CD1c-positive myeloid dendritic cell (primary cell): ENCODE measurements at regions not wholly inside any gene's neighbourhood (a gene's known extent, or its start where the extent isn't known, plus 50 kb on each side); places are given as distances from the start of the nearest gene placed in this dataset.

Experiments used
- DNase-seq: peaks from one replicate; pipeline ENCODE4 v3.0.0-alpha.2; 2016; ENCODE audit errors: extremely low spot score

- DNase-seq = no peak
These were observed 145.6 kb upstream of the GALNT17 start for GRCh38 chr7:70986297-70986696.

- DNase-seq = no peak
These were observed 137.8 kb upstream of the GALNT17 start for GRCh38 chr7:70994176-70994575.

DNA sequence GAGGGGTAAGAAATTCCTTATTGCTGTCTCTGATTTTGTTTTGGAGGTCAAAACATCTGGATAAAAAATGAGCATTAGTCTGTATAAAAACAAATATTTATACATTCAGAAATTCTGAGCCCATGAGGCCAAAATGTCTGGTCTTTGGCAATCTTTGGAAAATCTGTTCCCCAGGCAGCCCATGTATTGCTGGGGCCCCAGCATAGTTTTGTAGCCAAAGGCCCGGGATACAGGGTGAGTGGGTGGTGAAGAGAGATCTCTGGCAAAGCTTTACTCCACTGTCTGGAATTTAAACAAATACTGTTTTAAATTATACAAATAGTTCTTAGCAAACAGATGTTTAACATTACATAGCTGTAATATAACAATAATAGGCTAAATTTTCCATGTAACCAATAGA lies 134.7 kb upstream of the GALNT17 start:
- no peak for DNase-seq

DNA sequence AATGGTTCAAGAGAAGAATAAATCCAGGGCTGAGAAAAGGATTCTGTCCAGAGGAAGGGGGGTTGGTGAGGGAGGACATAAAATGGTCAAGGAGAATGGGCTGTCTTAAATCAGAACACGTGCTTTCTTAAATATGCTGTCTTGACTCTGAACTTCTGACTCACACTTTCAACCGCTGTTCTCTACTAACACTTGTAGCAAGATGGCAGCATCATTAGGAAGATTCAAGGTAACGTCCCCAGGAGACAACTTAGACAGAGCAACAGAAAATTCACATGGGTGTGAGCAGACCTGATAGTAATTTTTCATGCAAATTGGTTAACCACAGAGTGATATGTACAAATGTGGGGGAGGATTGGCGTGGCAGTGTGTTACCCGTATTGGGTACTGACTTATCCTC lies 126.8 kb upstream of the GALNT17 start:
- no peak for DNase-seq

- DNase-seq = no peak
These were observed 122.3 kb upstream of the GALNT17 start for GRCh38 chr7:71009636-71010035.

- no peak for DNase-seq
These were observed 116.6 kb upstream of the GALNT17 start for GRCh38 chr7:71015252-71015900.

DNA sequence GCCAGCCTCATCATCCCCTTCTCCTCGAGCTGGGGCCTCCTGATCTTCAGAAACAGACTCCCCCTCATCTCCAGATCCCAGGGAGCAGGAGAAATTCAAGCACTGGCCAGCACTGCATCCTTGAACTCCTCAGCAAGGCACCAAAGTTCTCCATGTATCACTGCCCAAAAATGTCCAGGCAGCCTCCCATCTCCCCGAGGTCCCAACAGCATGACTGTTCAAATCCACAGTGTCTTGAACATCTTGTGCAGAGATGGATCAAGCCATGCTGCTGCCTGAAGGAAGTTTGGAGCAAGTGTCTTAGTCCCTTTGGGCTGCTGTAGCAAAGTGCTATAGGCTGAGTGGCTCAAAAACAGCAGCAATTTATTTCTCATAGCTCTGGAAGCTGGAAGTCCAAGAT lies 115.5 kb upstream of the GALNT17 start:
- no peak for DNase-seq

GRCh38 chr7:71017602-71018001 lies 114.3 kb upstream of the GALNT17 start:
- no peak for DNase-seq

DNA sequence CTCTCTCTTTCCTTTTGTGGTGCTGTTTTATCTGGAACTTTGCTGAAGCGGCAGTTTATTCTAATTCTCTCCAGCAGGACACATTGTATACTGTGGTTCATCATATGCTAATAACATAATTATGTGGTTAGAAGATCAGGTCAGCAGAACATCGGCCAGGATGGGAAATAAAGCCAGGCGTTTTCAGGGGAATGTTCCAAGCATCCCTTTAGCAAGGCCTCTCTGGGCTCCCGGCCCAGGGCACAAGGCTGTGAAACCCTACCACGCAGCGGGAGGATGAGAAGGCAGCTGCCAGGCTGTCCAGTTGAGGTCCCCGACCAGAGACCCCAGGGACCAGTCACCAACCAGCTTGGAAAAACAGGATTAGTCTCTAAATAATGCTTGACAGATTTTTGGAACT lies 112.2 kb upstream of the GALNT17 start:
- DNase-seq = no peak

- no peak for DNase-seq
These were observed 110.8 kb upstream of the GALNT17 start for GRCh38 chr7:71021131-71021530.

DNA sequence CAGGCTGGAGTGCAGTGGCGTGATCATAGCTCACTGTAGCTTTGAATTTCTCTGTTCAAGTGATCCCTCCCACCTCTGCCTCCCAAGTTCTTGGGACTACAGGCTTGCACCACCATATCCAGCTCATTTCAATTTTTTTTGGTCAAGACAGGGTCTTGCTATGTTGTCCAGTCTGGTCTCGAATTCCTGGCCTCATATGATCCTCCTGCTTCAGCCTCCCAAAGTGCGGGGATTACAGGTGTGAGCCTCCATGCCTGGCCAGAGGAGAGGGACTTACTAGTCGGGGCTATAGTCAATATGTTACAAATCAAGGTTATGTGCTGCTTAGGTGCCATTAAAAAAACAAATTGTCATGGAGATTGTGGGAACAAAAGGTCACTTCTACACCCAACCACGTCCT lies 105.3 kb upstream of the GALNT17 start:
- no peak for DNase-seq

DNA sequence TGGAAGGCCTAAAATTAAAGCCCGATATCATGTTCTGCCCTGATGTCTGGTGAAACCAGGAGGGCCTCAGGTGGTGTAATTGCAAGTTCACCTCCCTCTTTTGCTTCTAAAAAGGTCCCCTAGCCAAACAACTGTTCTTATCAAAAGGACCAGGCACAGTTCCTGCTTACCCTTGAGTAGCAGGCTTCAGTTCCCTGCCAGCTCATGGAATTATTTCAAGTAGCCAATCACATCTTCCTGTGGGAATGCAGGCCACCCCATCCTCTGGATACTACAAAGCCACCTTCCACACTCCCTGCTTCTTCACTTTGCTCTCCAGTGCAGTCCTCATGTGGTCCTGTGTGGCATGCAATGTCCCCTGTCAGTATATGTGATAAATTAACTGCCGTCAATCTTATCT lies 97.7 kb upstream of the GALNT17 start:
- DNase-seq = no peak

GRCh38 chr7:71042591-71042990 lies 89.4 kb upstream of the GALNT17 start:
- no peak for DNase-seq

- no peak for DNase-seq
These were observed 81.5 kb upstream of the GALNT17 start for GRCh38 chr7:71050492-71050891.

- DNase-seq = no peak
These were observed 76.4 kb upstream of the GALNT17 start for GRCh38 chr7:71055504-71055903.

DNA sequence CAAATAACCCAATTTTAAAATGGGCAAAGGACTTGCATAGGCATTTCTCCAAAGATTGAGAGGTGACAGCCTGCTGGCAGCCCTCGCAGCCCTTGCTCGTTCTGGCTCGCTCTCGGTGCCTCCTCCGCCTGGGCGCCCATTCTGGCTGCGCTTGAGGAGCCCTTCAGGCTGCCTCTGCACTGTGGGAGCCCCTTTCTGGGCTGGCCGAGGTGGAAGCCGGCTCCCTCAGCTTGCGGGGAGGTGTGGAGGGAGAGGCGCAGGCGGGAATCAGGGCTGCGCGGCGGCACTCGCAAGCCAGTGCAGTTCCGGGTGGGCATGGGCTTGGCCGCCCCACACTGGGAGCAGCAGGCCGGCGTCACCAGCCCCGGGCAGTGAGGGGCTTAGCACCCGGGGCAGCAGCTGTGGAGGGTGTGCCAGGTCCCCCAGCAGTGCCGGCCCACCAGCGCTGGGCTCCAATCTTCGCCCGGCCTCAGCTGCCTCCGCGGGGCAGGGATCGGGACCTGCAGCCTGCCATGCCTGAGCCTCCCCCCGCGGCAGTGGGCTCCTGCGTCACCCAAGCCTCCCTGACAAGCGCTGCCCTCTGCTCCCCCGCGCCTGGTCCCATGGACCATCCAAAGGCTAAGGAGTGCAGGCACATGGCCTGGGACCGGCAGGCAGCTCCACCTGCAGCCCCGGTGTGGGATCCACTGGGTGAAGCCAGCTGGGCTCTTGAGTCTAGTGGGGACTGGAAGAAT lies 54.0 kb upstream of the GALNT17 start:
- no peak for DNase-seq
